ENCODE measurements at regions not wholly inside any gene's neighbourhood (a gene's known extent, or its start where the extent isn't known, plus 50 kb on each side); places are given as distances from the start of the nearest gene placed in this dataset.

DNA sequence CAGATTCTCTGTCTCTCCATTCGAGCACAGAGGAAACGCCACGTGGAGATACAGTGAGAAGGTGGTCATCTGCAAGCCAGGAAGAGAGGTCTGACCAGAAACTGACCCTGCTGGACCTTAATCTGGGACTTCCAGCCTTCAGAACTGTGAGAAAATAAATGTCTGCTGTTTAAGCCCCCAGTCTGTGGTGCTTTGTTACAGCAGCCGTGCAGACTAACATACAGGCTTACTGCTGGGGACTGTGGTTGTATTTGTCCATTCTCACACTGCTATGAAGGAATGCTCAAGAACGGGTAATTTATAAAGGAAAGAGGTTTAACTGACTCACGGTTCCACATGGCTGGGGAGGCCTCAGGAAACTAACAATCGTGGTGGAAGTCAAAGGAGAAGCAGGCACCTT is 432.7 kb downstream of the IRS1 start:
- DNase-seq, result no peak

GRCh38 chr2:226364217-226364616 is 435.4 kb downstream of the IRS1 start:
- no peak for DNase-seq

DNA sequence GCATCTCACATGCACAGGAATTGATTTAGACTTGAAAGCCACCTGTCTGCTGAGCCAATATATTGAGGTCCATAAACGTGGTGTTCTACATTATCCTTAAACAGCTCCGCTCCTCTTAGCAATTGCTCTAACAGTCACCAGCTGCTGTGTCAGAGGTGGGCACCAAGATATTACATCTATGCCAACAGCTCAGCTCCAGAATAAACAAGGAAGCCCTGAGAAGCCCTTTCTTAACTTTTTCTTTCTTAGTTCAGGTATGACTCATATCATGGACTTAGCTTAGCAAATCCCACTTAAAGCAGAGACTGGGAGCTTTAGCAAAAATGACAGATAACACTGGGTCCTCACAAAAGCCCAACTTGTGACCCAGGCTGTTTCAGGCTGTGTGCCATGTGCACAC is 436.6 kb downstream of the IRS1 start:
- DNase-seq, result no peak

GRCh38 chr2:226360658-226361057 is 439.0 kb downstream of the IRS1 start:
- no peak for DNase-seq

DNA sequence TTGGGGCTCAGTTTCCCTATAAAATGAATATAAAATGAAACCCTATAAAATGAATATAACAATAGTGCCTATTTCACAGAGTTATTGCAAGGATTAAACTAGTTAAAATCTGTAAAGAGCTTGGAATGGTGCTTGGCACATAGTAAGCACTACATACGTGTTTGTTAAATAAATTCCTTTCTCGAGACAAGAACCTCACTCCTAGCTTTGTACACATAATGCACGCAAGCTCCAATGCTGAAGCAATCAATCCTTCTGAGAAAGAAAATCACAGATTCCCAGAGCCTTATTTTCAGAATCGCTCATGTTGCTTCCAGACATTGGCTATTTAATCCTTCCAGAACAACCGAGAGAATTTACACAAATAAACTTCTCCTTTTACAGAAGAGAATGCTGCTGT is 440.9 kb downstream of the IRS1 start:
- no peak for DNase-seq

GRCh38 chr2:226357816-226358215 is 441.8 kb downstream of the IRS1 start:
- no peak for DNase-seq

GRCh38 chr2:226355600-226355999 is 444.0 kb downstream of the IRS1 start:
- DNase-seq, result no peak

- DNase-seq, result no peak
These were observed 445.2 kb downstream of the IRS1 start for GRCh38 chr2:226354434-226354833.

- no peak for DNase-seq
These were observed 446.6 kb downstream of the IRS1 start for GRCh38 chr2:226352941-226353560.

- DNase-seq, result no peak
These were observed 447.9 kb downstream of the IRS1 start for GRCh38 chr2:226351711-226352110.

DNA sequence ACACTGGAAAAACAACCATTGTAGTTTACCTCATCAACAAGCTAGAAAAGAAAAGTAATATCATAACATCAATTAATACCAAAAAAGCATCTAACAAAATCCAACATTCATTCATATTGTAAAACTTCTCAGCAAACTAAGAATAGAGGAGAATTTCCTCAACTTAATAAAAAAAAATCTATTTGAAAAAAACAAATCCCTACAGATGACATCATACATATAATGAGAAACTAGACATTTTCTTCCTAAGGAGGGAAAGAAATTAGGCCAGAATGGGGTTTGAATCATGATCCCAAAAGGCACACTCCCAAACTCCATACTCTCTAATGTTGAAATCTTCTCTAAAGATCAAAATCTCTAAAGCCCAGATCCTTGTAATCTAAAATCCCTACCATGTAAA is 460.0 kb downstream of the IRS1 start:
- no peak for DNase-seq

DNA sequence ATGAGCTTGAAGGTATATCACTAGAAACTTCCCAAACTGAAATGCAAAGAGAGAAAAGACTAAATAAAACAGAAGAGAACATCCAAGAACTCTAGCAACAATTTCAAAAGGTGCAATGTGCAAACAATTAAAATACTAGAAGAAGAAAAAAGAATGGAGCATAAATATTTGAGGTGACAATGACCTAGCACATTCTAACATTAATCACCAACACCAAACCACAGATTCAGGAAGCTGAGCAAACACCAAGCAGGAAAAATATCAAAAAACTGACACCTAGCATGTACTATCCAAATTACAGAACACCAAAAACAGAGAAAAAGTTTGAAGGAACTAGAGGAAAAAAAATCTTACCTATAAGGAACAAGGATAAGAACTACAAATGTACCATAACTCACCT is 460.8 kb downstream of the IRS1 start:
- DNase-seq, result no peak

DNA sequence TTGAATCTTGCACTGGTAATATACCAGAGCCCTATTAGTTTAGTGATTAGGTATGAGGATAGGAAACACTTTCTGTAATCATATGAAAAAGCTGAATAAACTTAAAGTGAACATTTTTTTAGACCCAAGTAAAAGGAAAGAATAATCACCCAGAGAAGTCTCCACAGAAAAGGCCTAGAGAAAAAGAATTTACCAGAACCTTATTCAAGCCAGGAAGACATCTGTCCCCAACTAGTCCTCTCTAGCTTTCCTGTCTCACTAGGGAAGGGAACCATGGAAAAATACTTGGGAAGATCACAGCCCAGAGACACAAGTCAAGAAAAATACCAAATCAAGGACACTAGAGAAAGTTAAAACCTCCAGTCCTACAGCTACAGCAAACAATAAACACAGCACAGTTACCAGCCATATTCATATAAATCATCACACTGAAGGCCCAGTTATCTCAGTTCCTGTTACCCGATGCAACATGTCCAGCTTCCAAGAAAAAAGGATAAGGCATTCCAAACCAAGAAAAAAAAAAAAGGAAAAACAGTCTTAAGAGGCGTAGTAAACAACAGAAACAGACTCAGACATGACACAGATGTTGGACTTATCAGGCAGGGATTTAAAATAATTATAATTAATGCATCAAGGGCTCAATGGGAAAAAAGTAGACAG is 461.5 kb downstream of the IRS1 start:
- DNase-seq, result no peak

DNA sequence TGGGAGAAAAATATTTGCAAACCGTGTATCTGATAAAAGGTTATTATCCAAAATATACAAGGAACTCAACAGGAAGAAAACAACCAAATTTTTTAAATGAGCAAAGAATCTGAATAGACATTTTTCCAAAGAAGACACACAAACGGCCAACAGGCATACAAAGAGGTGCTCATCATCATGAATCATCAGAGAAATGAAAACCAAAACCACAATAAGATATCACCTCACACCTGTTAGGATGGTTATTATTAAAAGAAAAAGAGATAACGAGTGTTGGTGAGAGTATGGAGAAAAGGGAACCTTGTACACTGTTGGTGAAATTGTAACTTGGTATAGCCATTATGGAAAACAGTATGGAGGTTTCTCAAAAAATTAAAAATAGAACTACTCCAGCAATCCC is 463.3 kb downstream of the IRS1 start:
- no peak for DNase-seq

DNA sequence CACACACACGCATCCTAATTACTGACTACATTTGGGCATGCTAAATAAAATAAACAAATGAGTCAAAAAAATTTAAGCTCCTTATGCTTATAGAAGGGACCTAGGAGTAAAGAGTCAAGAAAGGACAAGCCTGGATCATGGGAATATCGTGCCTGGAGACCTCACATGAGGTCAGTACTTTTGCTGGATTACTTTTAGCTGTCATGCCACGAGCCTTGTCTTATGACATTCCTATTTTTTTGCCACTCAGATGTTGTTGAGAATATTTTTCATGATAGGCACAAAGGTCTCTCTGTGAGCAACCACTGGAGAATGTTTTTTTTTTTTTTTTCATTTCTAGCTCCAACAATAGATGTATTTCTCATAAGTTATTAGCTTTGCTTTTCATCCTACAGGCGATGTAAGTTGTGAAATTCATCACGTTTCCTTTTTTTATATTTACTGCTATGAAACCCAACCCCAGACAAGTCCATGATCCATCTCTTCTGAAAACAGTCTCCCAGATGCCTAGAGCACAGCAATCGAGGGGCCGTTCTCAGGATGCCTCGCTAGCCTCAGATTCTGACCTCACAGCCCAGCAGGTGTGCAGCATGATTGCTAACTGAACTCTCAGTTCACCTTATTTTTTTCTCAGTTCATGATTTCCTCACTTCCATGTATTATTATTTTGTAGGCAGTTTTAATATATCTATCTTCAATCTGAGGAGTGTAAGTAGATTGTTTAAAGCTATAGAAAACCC is 464.5 kb downstream of the IRS1 start:
- DNase-seq, result no peak

DNA sequence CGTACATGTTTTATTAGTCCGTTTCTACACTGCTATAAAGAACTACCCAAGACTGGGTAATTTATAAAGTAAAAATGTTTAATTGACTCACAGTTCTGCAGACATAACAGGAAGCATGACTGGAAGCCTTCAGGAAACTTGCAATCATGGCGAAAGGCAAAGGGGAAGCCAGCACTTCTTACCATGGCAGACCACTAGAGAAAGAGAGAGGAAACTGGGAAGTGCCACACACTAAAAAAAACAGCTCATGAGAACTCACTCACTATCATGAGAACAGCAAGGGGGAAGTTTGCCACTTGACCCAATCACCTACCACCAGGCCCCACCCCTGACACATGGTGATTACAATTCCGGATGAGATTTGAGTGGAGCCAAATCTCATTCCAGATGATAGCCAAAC is 466.2 kb downstream of the IRS1 start:
- DNase-seq, result peak; percentile 55 to 68

DNA sequence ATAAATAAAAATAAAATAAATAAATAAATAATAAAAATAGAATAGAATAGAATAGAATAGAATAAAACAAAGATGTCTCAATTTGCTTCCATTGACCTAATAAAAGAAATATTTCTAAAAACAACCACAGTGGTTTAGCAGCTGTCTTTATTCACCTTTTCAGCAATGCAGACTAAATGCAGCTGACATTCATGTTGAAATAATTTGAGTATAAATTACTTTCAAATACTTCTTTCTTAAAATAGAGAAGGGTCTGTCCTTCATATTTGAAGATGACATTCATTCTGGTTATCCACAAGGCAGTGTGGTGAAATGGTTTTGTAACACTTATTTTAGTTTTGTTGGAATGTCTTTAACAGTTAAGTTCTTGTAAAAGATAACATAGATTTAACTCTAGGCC is 469.4 kb downstream of the IRS1 start:
- DNase-seq, result no peak

GRCh38 chr2:226329180-226329579 is 470.4 kb downstream of the IRS1 start:
- DNase-seq, result no peak

DNA sequence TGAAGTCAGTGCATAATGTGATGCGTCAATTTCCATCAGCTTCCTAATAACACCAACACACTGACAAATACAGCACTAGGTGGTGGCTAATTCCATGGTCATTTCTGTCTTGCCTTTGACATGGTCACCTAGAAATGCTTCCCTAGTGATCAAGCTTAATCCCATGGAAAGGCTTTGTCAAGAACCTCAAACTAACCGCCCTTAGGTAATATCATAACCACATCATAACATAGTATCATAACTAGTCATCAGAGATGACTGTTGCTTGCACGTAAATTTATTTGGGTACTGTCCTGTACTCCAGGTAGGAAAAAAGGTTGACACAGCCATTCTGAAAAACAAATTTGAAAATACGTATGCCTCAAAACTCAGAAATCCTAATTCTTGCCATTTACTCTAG is 471.8 kb downstream of the IRS1 start:
- DNase-seq, result no peak

GRCh38 chr2:226325526-226325925 is 474.1 kb downstream of the IRS1 start:
- peak; percentile 63 to 69 for DNase-seq

- DNase-seq, result no peak
These were observed 479.3 kb downstream of the IRS1 start for GRCh38 chr2:226320076-226320948.

DNA sequence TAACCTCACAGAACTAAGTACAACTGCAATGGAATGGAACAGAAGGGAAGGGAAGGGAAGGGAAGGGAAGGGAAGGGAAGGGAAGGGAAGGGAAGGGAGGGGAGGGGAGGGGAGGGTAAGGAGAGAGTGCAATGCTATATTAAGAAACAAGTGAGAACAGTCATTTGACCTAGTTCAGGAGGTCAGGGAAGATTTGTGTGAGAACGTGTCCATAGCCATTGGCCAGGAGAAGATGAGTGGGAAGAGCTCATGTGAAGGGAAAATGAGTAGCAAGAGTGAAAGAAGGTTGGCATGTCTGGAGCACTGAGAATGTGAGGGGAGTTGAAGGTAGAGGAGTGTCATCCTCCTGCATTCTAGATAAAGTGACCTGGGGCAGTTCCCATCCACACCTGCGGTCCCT is 481.6 kb downstream of the IRS1 start:
- DNase-seq, result no peak

DNA sequence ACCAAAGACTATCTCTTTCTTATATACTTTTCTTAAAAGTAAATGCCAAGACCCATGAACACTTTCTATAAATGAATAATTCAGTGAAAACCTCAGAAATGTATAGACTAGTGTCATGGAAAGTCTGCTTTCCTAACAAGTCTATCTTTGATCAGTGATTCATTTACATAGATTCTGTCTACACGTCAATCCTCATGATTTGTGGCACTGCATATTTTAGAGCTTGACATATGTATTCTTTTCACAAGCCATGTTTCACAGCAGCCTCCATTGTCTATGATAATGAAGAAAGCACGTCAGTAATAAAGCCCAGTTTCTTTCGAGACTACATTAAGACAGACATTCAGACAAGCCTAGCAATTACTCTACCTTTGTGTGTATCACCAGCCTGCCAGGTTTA is 486.6 kb downstream of the IRS1 start:
- no peak for DNase-seq
